ENCODE measurements at regions not wholly inside any gene's neighbourhood (a gene's known extent, or its start where the extent isn't known, plus 50 kb on each side); places are given as distances from the start of the nearest gene placed in this dataset.

GRCh38 chr18:22086973-22087372, 82.4 kb upstream of the GATA6 start:
- Histone ChIP-seq H3K27ac (no peak overlapping the region), H3K4me1 (ENCODE audit: insufficient read depth) (peaks cover 8% of the 10 kb centered on the region), H4K20me1 (ENCODE audit: insufficient read depth, poor library complexity, severe bottlenecking) (no peaks in the 10 kb centered on the region), H3K79me2 (no peaks in the 10 kb centered on the region), H3K4me3 (no peak overlapping the region), H3K27me3 (no peaks in the 10 kb centered on the region), H3K9me2 (replicated peaks; ENCODE audit: insufficient read depth) (no peaks in the 10 kb centered on the region), H3K4me2 (no peak overlapping the region), H3K36me3 (replicated peaks; ENCODE audit: insufficient read depth, low read depth) (no peaks in the 10 kb centered on the region), H2AFZ (no peak overlapping the region), H3K9me3 (ENCODE audit: low read depth) (no peaks in the 10 kb centered on the region)
- DNase-seq (ENCODE audit: low spot score) = no peak
- 87% methylated on average over 4 of the region's 4 CpGs for WGBS (ENCODE audit: low lambda C conversion rate, missing lambda C conversion rate)
- TF ChIP-seq EZH2 (IDR thresholded peaks at IDR 0.05; ENCODE audit: borderline replicate concordance) = no peak
- no peak for TF ChIP-seq CTCF (IDR thresholded peaks at IDR 0.05; ENCODE audit: poor library complexity)
- no peak for TF ChIP-seq EZH2phosphoT487 (IDR thresholded peaks at IDR 0.05; ENCODE audit: low read depth, severe bottlenecking, unreplicated experiment)

GRCh38 chr18:22088029-22088428, 81.4 kb upstream of the GATA6 start:
- TF ChIP-seq EZH2phosphoT487 (IDR thresholded peaks at IDR 0.05; ENCODE audit: low read depth, severe bottlenecking, unreplicated experiment) (no peak), EZH2 (IDR thresholded peaks at IDR 0.05; ENCODE audit: borderline replicate concordance) (no peak), CTCF (IDR thresholded peaks at IDR 0.05; ENCODE audit: poor library complexity) (no peak)
- no peak overlapping the region for H3K27ac ChIP-seq

GRCh38 chr18:22088996-22089640, 80.3 kb upstream of the GATA6 start:
- Histone ChIP-seq H4K20me1 (ENCODE audit: insufficient read depth, poor library complexity, severe bottlenecking) (no peaks in the 10 kb centered on the region), H3K27ac (no peak overlapping the region), H3K27me3 (no peaks in the 10 kb centered on the region), H2AFZ (no peak overlapping the region), H3K9me2 (replicated peaks; ENCODE audit: insufficient read depth) (no peaks in the 10 kb centered on the region), H3K9me3 (ENCODE audit: low read depth) (no peaks in the 10 kb centered on the region), H3K36me3 (replicated peaks; ENCODE audit: insufficient read depth, low read depth) (no peaks in the 10 kb centered on the region), H3K4me3 (no peak overlapping the region), H3K4me1 (ENCODE audit: insufficient read depth) (peaks cover 8% of the 10 kb centered on the region), H3K4me2 (no peak overlapping the region), H3K79me2 (no peaks in the 10 kb centered on the region)
- 76% methylated on average over 12 of the region's 12 CpGs for WGBS (ENCODE audit: low lambda C conversion rate, missing lambda C conversion rate)
- DNase-seq (ENCODE audit: low spot score) = no peak
- no peak for TF ChIP-seq EZH2 (IDR thresholded peaks at IDR 0.05; ENCODE audit: borderline replicate concordance)

More at GRCh38 chr18:22088029-22088428, 81.4 kb upstream of the GATA6 start:
- peaks cover 8% of the 10 kb centered on the region for H3K4me1 ChIP-seq (ENCODE audit: insufficient read depth)
- no peaks in the 10 kb centered on the region for H3K9me3 ChIP-seq (ENCODE audit: low read depth)
- no peaks in the 10 kb centered on the region for H3K36me3 ChIP-seq (replicated peaks; ENCODE audit: insufficient read depth, low read depth)
- H3K4me2 ChIP-seq = no peak overlapping the region
- H3K79me2 ChIP-seq = no peaks in the 10 kb centered on the region
- no peaks in the 10 kb centered on the region for H4K20me1 ChIP-seq (ENCODE audit: insufficient read depth, poor library complexity, severe bottlenecking)
- no peaks in the 10 kb centered on the region for H3K9me2 ChIP-seq (replicated peaks; ENCODE audit: insufficient read depth)
- H2AFZ ChIP-seq = no peak overlapping the region
- 94% methylated on average over 7 of the region's 7 CpGs for WGBS (ENCODE audit: low lambda C conversion rate, missing lambda C conversion rate)
- no peak for DNase-seq (ENCODE audit: low spot score)
- H3K27me3 ChIP-seq = no peaks in the 10 kb centered on the region
- H3K4me3 ChIP-seq = no peak overlapping the region

GRCh38 chr18:22091341-22091740, 78.0 kb upstream of the GATA6 start:
- H3K9me3 ChIP-seq (ENCODE audit: low read depth) = no peaks in the 10 kb centered on the region
- no peak for TF ChIP-seq CTCF (IDR thresholded peaks at IDR 0.05; ENCODE audit: poor library complexity)
- no peak for TF ChIP-seq EZH2phosphoT487 (IDR thresholded peaks at IDR 0.05; ENCODE audit: low read depth, severe bottlenecking, unreplicated experiment)
- TF ChIP-seq EZH2 (IDR thresholded peaks at IDR 0.05; ENCODE audit: borderline replicate concordance) = no peak
- H3K27me3 ChIP-seq = no peaks in the 10 kb centered on the region
- no peaks in the 10 kb centered on the region for H3K9me2 ChIP-seq (replicated peaks; ENCODE audit: insufficient read depth)
- H3K4me1 ChIP-seq (ENCODE audit: insufficient read depth) = peaks cover 13% of the 10 kb centered on the region
- DNase-seq (ENCODE audit: low spot score) = no peak
- H2AFZ ChIP-seq = no peak overlapping the region
- H4K20me1 ChIP-seq (ENCODE audit: insufficient read depth, poor library complexity, severe bottlenecking) = no peaks in the 10 kb centered on the region
- 100% methylated on average over 2 of the region's 2 CpGs for WGBS (ENCODE audit: low lambda C conversion rate, missing lambda C conversion rate)
- H3K79me2 ChIP-seq = no peaks in the 10 kb centered on the region
- no peak overlapping the region for H3K27ac ChIP-seq
- H3K36me3 ChIP-seq (replicated peaks; ENCODE audit: insufficient read depth, low read depth) = no peaks in the 10 kb centered on the region
- H3K4me2 ChIP-seq = no peak overlapping the region
- no peak overlapping the region for H3K4me3 ChIP-seq

Measured in hepatocyte (in vitro differentiated cells).